GM12873 (cell line): ENCODE measurements at regions not wholly inside any gene's neighbourhood (a gene's known extent, or its start where the extent isn't known, plus 50 kb on each side); places are given as distances from the start of the nearest gene placed in this dataset.

Experiments
- TF ChIP-seq, protein P1 (sequence below): IDR thresholded peaks from 2 replicates; pipeline ENCODE4 v1.5.1; 2012; ENCODE audit warnings: low read depth, mild to moderate bottlenecking, moderate library complexity, low read length, control low read depth; ENCODE audit not compliant: insufficient read depth; ENCODE audit errors: missing control alignments

DNA sequence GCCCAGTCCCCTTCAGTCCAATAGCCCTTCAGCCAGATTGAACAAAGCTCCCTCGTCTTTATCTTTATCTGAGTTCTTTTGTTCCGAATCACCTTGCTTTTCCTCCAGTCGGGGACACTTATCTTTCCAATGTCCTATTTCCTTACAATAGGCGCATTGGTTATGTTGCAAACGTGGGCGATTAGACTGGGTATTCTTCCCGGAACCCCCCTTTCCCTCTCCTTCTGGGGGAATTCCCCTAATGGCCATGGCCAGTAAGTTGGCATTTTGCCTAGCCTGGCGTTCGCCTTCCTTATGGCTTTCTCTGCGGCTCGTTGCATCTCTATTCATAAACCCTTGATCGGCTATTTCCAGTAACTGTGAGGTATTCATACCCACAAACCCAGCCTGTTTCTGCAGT is 82.2 kb upstream of the VEPH1 start:
- TF ChIP-seq, protein P1, sequence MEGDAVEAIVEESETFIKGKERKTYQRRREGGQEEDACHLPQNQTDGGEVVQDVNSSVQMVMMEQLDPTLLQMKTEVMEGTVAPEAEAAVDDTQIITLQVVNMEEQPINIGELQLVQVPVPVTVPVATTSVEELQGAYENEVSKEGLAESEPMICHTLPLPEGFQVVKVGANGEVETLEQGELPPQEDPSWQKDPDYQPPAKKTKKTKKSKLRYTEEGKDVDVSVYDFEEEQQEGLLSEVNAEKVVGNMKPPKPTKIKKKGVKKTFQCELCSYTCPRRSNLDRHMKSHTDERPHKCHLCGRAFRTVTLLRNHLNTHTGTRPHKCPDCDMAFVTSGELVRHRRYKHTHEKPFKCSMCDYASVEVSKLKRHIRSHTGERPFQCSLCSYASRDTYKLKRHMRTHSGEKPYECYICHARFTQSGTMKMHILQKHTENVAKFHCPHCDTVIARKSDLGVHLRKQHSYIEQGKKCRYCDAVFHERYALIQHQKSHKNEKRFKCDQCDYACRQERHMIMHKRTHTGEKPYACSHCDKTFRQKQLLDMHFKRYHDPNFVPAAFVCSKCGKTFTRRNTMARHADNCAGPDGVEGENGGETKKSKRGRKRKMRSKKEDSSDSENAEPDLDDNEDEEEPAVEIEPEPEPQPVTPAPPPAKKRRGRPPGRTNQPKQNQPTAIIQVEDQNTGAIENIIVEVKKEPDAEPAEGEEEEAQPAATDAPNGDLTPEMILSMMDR: no peak

DNA sequence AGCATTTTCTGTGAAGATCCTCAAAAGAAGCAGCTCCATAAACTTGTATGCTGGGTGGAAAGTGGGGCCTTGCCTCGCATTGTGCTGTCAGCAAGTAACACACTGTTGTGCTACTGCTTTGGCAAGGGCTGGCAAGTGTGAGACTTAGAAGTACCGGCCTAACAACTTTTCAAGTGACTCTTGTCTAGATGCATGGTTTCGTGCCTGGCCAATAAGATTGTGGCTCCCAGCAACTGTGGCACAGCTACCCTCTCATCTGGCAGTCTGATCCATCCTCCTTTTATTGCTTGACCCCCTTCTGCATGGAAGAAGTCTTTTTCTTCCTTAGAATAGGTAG is 79.4 kb upstream of the VEPH1 start:
- TF ChIP-seq, protein P1: no peak

DNA sequence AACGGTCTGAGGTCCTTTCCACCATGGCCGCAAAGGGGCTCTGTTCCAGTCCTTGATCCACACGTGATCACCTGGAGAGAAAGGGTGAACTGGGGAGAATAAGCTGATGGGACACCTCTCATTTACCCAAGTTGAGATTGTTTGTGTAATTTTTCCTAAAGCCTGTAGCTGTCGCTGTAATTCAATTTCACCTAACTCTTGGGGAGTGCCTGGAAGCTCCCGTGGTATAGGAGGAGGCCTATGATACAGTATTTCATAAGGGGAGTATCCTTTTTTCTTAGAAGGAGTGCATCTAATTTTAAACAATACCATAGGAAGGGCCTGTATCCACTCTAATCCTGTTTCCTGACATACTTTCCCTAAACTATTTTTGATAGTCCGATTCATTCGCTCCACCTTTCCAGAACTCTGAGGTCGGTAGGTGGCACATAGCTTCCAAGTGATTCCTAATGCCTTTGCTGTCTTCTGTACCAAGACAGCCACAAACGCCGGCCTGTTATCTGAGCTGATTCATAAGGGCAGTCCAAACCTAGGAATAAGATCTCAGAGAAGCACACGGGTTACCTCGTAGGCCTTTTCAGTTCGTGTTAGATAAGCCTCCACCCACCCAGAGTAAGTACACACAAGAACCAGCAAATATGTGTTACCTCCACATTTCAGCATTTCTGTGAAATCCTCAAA is 78.9 kb upstream of the VEPH1 start:
- TF ChIP-seq, protein P1: peak; percentile 3

DNA sequence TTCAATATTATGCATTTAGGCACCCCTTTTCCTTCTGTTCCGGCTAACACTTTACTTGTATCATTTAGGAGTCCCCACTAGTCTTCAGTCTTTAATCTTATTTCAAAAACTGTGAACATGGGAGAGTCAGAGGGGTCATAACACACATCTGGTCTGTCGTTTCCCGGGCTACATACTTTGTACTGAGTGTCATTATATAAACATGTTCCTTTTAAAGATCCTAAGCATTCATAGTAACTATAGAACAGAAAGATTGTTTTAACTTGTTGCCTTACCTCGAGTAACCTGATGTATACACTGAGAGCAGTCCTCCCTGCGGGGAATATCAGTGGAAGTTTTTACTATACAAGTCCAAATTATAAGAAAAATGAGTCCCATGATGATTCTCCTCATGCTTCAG is 78.2 kb upstream of the VEPH1 start:
- TF ChIP-seq, protein P1: no peak

DNA sequence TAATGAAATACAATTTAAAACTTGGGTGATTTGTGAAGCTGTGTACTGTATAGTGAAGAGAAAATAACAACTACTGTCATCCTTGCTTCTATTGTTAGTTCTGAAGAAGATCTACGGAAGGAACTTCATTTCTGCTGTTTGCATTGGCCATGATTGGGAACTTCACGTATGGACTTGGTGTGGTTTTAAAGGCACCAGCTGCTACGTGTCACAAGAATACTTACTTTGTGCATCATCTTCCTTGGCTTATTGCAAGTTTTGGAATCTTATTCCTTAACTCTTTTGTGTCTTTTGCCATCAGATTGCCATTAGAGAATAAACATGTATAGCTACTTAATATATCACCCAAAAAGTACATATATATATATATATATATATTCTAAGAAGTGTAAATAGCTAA is 75.0 kb upstream of the VEPH1 start:
- TF ChIP-seq, protein P1: no peak

DNA sequence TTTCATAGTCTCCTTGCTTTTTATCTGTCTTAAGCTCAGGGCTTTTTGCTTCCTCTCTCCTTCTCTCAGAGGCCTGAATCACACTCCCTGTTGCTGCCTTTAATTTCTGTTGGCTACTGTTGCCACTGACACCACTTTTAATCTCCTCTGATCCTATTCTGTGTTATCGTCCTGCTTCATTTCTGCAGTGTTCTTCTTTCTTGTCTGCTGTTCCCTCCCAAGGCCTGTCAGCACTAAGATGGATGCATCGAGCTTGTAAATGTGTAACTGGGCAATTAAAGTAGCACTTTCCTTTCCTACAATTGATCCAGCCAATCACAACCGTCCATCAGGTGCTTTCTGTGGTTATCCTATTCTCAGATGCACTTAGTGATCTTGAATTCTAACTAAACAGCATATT is 71.3 kb upstream of the VEPH1 start:
- TF ChIP-seq, protein P1: no peak

DNA sequence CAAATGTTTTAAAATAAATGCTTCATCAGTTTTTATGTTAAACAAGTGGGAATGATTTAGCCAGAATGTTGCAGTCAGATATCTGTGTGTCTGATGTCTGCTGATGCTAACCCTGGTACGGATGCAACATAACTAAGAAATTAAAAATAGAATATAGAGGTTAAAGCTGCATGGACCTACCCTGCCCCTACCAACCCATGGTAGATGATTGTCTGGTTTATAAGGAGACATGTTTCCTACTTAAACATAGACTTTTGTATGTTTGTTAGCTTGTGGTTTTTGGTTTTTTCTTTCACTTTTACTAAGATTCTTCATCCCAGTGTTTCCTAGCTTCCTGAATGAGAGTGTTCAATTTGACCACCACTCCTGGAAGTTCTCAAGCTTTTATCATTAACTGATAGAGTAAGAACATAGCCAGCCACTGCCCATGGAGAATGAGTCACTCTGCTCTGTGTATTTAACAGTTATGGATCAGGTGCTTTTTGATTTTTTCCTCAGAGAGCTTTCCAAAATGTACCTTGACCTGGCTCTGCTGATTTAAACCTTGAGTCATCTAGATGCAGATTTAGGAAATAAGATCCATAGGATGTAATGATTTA is 70.7 kb upstream of the VEPH1 start:
- TF ChIP-seq, protein P1: no peak
